Cardiac muscle cell (in vitro differentiated cells and primary cell): ENCODE measurements at regions not wholly inside any gene's neighbourhood (a gene's known extent, or its start where the extent isn't known, plus 50 kb on each side); places are given as distances from the start of the nearest gene placed in this dataset.

Source experiments
- DNase-seq, 2 donors: peaks; one replicate each; pipeline versions ENCODE4 v3.0.0 to v3.0.0-alpha.2; 2010 to 2017; ENCODE audit warnings: low read depth in 1 of 2, low spot score in 1 of 2
- H3K27ac ChIP-seq: fragments of 200-600 bp; sonication (generic); 2 replicates; pipeline ENCODE4 v1.5.1; 2016
- H3K27me3 ChIP-seq: fragments of 200-600 bp; sonication (generic); 2 replicates; pipeline ENCODE4 v1.6.0; 2016; ENCODE audit warnings: control low read depth
- H3K36me3 ChIP-seq: fragments of 200-600 bp; sonication (generic); 2 replicates; pipeline ENCODE4 v1.5.1; 2016; ENCODE audit warnings: control low read depth
- H3K4me1 ChIP-seq: fragments of 200-600 bp; sonication (generic); 2 replicates; pipeline ENCODE4 v1.8.1; 2017; ENCODE audit warnings: low read depth, mild to moderate bottlenecking, mixed run types
- H3K4me3 ChIP-seq: fragments of 200-600 bp; sonication (generic); 2 replicates; pipeline ENCODE4 v1.5.1; 2016; ENCODE audit warnings: mild to moderate bottlenecking
- H3K9me3 ChIP-seq: fragments of 200-600 bp; sonication (generic); 2 replicates; pipeline ENCODE4 v1.5.1; 2017; ENCODE audit warnings: low read depth, mild to moderate bottlenecking, control low read depth
- TF ChIP-seq, protein P1 (sequence below): IDR thresholded peaks from 2 replicates; pipeline ENCODE4 v1.5.1; 2012; ENCODE audit warnings: low read depth, mild to moderate bottlenecking, low read length

DNA sequence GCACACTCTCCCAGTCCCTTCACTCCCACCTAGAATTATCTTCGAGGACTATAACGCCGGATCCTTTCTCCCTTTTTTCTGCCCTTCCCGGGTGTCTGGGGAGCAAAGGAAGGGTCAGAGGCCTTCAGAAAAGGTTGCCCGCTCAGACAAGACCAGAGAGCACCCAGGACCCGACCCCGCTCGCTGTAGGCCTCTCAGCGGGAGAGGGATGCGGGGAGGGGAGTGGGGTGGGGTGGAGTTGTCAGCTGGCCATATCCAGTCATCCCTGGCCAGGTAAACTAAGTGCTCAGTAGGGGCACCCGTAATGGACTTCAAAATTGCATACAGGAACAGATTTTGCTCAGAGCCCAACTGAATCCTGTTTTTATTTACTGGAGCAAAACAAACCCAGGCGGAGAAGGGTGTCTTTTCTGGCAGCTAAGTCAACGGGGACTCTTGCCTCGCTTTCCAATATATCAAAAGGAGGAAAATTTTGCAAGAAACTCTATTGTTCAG lies 65.0 kb downstream of the NOL4 start:
- H3K27me3 ChIP-seq: peaks cover 41% of the 10 kb centered on the region
- H3K27ac ChIP-seq: no peak overlapping the region
- H3K9me3 ChIP-seq: no peaks in the 10 kb centered on the region
- no peaks in the 10 kb centered on the region for H3K36me3 ChIP-seq
- DNase-seq: no peak
- no peaks in the 10 kb centered on the region for H3K4me1 ChIP-seq
- H3K4me3 ChIP-seq: peak overlapping the region; percentile 34
- TF ChIP-seq, protein P1, sequence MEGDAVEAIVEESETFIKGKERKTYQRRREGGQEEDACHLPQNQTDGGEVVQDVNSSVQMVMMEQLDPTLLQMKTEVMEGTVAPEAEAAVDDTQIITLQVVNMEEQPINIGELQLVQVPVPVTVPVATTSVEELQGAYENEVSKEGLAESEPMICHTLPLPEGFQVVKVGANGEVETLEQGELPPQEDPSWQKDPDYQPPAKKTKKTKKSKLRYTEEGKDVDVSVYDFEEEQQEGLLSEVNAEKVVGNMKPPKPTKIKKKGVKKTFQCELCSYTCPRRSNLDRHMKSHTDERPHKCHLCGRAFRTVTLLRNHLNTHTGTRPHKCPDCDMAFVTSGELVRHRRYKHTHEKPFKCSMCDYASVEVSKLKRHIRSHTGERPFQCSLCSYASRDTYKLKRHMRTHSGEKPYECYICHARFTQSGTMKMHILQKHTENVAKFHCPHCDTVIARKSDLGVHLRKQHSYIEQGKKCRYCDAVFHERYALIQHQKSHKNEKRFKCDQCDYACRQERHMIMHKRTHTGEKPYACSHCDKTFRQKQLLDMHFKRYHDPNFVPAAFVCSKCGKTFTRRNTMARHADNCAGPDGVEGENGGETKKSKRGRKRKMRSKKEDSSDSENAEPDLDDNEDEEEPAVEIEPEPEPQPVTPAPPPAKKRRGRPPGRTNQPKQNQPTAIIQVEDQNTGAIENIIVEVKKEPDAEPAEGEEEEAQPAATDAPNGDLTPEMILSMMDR: no peak

DNA sequence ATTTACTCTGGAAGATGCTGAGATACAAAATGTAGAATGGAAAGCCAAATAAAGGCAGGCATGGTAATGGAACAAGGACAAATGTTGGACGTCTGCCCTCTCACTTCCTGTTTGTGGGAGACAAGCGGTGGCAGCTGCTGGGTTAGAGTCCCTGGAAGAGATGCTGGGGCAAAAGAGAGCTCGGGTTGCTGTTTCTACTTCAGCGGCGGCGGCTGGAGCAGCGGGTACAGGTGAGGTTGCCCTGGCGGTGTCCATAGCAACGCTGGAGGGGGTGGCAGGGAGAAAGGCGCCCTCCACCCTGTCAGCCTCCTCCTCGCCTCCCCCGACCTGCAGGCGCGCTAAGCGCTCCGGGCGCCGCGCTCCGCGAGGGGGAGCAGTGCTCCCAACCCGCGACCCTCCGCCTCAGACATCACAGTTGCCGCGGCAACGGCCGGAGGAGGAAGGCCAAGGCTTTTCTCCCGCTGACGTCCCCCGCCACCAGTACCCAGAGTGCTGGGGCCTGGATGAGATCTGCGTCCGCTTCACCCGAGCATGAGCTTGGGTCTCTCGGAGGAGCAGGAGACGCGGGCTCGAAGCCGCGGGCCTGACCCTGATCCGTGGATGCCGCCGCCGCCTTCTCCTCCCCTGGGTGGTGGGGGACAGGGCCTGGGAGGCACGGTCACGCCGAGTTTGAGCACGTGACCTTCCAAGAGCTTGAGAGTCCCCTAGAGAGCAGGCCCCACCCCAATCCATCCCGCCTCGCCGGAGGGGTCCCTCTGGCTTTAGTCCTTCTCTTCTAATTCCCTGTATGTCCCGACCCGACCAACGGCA lies 65.6 kb downstream of the NOL4 start:
- Histone ChIP-seq H3K9me3 (no peaks in the 10 kb centered on the region), H3K27me3 (peaks cover 41% of the 10 kb centered on the region), H3K27ac (no peak overlapping the region), H3K4me1 (no peaks in the 10 kb centered on the region), H3K36me3 (no peaks in the 10 kb centered on the region), H3K4me3 (peak overlapping the region; percentile 34)
- peak; percentile 19 to 83 for DNase-seq
- TF ChIP-seq, protein P1: no peak

DNA sequence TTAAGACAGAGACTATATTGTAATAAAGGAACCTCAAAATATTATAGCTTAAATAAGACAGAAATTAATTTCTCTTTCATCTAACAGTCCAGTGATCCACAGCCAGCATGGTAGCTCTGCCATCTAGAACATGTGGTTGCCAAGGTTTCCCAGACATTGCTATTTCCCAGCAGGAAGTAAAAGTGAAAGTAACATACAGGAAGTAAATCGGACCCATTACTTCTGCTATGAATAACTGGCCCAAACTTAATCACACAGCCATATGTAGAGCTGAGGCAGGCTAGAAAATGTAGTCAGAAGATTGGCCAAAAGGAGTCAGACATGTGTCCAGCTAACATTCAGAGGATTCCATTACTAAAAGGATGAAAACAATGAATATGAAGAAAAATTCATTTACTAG lies 71.0 kb downstream of the NOL4 start:
- H3K27me3 ChIP-seq: peaks cover 29% of the 10 kb centered on the region

DNA sequence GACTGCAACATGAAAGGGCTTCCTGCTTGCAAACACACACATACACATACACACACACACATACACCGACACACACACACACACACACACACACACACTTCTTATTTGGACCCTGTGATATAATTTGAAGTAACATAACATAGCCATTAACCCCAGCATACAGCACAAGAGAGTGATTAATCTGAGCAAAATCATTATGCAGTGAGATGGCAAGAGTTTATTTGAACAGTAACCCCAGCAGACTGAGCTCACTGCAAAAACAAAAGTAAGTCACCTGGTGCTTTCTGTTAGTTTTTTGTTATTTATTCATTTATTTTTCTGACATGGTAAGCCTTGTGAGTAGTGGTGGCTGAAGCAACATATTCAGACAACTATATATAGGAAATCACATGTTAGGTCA lies 93.7 kb downstream of the NOL4 start:
- Histone ChIP-seq H3K4me1 (no peaks in the 10 kb centered on the region), H3K27me3 (no peaks in the 10 kb centered on the region), H3K9me3 (no peaks in the 10 kb centered on the region), H3K4me3 (no peak overlapping the region), H3K27ac (no peak overlapping the region), H3K36me3 (no peaks in the 10 kb centered on the region)
- DNase-seq: no peak
- TF ChIP-seq, protein P1: no peak

More for the DNA sequence above, 71.0 kb downstream of the NOL4 start:
- no peak overlapping the region for H3K27ac ChIP-seq
- no peaks in the 10 kb centered on the region for H3K9me3 ChIP-seq
- H3K4me3 ChIP-seq: no peak overlapping the region
- no peaks in the 10 kb centered on the region for H3K36me3 ChIP-seq
- DNase-seq: peak in 1 of 2 donors; percentile 32
- H3K4me1 ChIP-seq: no peaks in the 10 kb centered on the region
- TF ChIP-seq, protein P1: no peak

DNA sequence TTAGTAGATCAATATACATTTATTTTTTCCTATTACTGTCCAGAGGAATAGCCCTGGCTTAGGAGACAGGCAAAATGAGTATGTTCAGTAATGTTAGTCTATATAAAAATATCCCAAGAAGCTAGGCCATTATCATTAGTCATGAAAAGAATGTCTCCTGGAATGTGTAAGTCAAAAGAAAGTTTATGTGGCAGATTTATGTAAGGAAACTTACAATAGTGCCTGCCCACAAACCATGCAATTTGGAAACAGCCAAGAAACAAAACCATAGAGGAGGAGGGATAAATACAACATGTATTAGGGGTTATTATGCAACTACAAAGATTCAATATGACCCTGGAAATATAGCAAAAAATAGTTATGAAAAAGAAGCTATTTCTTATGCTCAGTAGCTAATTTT lies 96.3 kb downstream of the NOL4 start:
- no peaks in the 10 kb centered on the region for H3K4me1 ChIP-seq
- no peaks in the 10 kb centered on the region for H3K9me3 ChIP-seq
- no peaks in the 10 kb centered on the region for H3K36me3 ChIP-seq
- no peaks in the 10 kb centered on the region for H3K27me3 ChIP-seq
- TF ChIP-seq, protein P1: no peak
- no peak overlapping the region for H3K4me3 ChIP-seq
- H3K27ac ChIP-seq: no peak overlapping the region
- DNase-seq: peak in 1 of 2 donors; percentile 0
